Naive B cell (primary cell): ENCODE measurements at regions not wholly inside any gene's neighbourhood (a gene's known extent, or its start where the extent isn't known, plus 50 kb on each side); places are given as distances from the start of the nearest gene placed in this dataset.
A peak's percentile ranks its signal among the peaks of the same experiment; 100 is the strongest.
"Not testable (repeated sequence)": the region's sequence is repeated elsewhere in the genome, so short reads cannot be mapped to it uniquely, and the experiment has no call there.

Experiments used
- ATAC-seq, 2 donors: fragments of 150-1000 bp; cut with Tn5 transposase; 2 replicates each; pipeline ENCODE4 v1.10.0; 2021; ENCODE audit warnings: low read depth in 2 of 2, mild to moderate bottlenecking in 2 of 2, moderate library complexity in 2 of 2
- DNase-seq: peaks from one replicate; pipeline ENCODE4 v3.0.0; 2022
- H3K27ac Mint-ChIP-seq, 6 donors: one replicate each; pipeline ENCODE4 v1.8.0; 2020 to 2022; ENCODE audit warnings: mild to moderate bottlenecking in 6 of 6, mixed read lengths in 6 of 6, moderate library complexity in 5 of 6, inconsistent platforms in 2 of 6
- H3K27me3 Mint-ChIP-seq, 3 donors: one replicate each; pipeline ENCODE4 v1.8.0; 2021 to 2022; ENCODE audit warnings: mixed read lengths in 3 of 3, mild to moderate bottlenecking in 1 of 3
- H3K36me3 Mint-ChIP-seq, 2 donors: one replicate each; pipeline ENCODE4 v1.8.0; 2020 to 2022; ENCODE audit warnings: mixed read lengths in 2 of 2, inconsistent platforms in 1 of 2, mild to moderate bottlenecking in 1 of 2
- H3K4me1 Mint-ChIP-seq, 3 donors: one replicate each; pipeline ENCODE4 v1.8.0; 2020 to 2022; ENCODE audit warnings: mixed read lengths in 3 of 3, inconsistent platforms in 1 of 3, mild to moderate bottlenecking in 1 of 3, moderate library complexity in 1 of 3
- H3K4me3 Mint-ChIP-seq, 8 donors: one replicate each; pipeline ENCODE4 v1.8.0; 2020 to 2022; ENCODE audit warnings: mild to moderate bottlenecking in 8 of 8, mixed read lengths in 8 of 8, moderate library complexity in 8 of 8, inconsistent platforms in 2 of 8
- H3K9me3 Mint-ChIP-seq, 7 donors: one replicate each; pipeline ENCODE4 v1.8.0; 2020 to 2022; ENCODE audit warnings: mixed read lengths in 7 of 7, mild to moderate bottlenecking in 5 of 7, inconsistent platforms in 2 of 7, moderate library complexity in 1 of 7

DNA sequence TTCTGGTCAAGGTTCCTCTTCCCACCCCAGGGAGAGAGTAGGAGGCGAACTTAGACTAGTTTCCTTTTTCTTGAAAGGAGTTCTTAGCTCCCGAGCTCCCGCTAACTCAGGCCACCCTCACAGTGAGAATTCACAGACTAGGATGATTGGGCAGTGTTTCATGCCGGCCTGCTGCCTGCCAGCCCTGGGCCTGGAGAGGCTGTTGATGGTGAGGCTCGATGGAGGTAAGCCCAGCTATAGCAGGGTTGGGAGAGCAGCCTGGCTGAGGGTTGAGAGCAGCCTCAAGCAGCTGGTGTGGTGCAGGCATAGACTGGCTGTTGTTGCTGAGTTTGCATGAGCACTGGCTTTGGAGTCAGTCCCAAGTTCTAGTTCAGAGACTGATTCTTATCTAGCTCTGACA is 274.4 kb downstream of the MATN1 start:
- ATAC-seq (no peak), DNase-seq (no peak)
- Mint-ChIP-seq H3K4me1 (no peaks in the 10 kb centered on the region), H3K9me3 (peaks cover 5 to 14% (median 8%) of the 10 kb centered on the region in 7 donors), H3K36me3 (no peaks in the 10 kb centered on the region), H3K27ac (no peak overlapping the region), H3K4me3 (no peak overlapping the region), H3K27me3 (peaks cover 0 to 24% (median 24%) of the 10 kb centered on the region in 3 donors)

DNA sequence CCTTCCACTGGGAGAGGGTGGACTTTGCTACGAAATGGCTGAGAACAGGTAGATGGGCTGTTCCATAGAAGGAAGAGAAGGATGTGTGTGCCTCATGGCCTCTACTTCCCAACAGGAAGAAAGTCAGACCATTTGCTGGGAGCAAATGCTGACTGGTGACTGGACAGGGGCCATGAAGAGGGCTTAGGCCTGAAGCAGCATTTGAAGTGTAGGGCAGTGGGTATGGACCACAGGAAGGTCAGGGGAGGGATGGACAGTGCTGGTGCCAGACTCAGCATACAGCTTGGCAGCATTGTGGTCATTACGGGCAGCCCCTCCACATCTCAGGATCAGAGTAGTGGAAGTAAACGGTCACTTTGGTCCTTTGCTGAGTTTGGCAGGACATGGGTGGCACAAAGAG is 275.7 kb downstream of the MATN1 start:
- no peak for DNase-seq
- Mint-ChIP-seq H3K4me1 (no peaks in the 10 kb centered on the region), H3K4me3 (no peak overlapping the region), H3K9me3 (peaks cover 0 to 9% (median 7%) of the 10 kb centered on the region in 7 donors), H3K27me3 (peaks cover 0 to 24% (median 24%) of the 10 kb centered on the region in 3 donors), H3K36me3 (no peaks in the 10 kb centered on the region), H3K27ac (peak overlapping the region in 1 of 6 donors; percentile 80)
- ATAC-seq = no peak

DNA sequence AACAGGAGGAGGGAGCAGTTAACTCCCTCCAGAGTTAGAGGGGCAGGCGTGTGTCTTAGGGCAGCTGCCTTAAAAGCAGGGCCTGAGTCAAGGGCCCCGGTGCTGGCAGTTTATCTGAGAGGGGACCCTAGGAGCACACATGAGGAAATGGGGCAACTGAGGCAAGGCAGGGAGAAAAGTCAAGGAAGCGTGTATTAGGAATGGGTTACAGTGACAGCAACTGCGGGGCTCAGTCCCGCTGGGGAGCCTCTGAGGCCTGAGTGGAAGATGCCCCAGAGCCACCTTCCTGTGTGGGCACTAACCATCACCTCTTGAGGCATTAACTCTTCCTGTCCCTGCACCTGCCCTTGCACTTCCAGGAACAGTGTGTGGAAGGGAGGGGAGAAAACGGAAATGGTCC is 276.3 kb downstream of the MATN1 start:
- Mint-ChIP-seq H3K4me1 (no peaks in the 10 kb centered on the region), H3K36me3 (no peaks in the 10 kb centered on the region), H3K4me3 (no peak overlapping the region), H3K27me3 (peaks cover 0 to 24% (median 24%) of the 10 kb centered on the region in 3 donors), H3K27ac (no peak overlapping the region), H3K9me3 (peaks cover 0 to 7% (median 5%) of the 10 kb centered on the region in 7 donors)
- no peak for ATAC-seq
- DNase-seq = no peak

DNA sequence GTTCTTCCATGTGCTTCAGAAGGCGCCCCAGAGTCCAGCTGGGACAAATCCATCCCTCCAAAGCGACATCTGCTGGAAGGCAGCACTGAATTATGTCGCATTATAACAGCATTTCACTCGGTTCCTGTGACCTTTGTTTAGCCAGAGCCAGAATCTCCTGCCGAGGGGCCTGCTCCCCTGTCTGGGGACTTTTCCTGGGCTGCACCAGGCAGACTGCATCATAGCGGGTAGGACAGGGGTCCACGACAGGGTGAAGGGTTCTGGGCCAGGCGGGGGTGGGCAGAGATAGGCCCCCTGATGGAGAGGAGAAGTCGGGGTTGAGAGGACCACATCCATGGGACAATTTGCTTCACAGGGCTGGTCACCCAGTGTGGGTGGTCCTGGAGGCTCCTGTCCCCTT is 276.9 kb downstream of the MATN1 start:
- Mint-ChIP-seq H3K27ac (no peak overlapping the region), H3K27me3 (peaks cover 0 to 24% (median 24%) of the 10 kb centered on the region in 3 donors), H3K36me3 (no peaks in the 10 kb centered on the region), H3K4me3 (no peak overlapping the region), H3K4me1 (no peaks in the 10 kb centered on the region), H3K9me3 (peaks cover 0 to 7% (median 4%) of the 10 kb centered on the region in 7 donors)
- DNase-seq (no peak), ATAC-seq (no peak)

GRCh38 chr1:30446095-30446494 is 277.3 kb downstream of the MATN1 start:
- no peak for ATAC-seq
- Mint-ChIP-seq H3K27me3 (peaks cover 0 to 24% (median 24%) of the 10 kb centered on the region in 3 donors), H3K4me3 (no peak overlapping the region), H3K36me3 (no peaks in the 10 kb centered on the region), H3K27ac (no peak overlapping the region), H3K9me3 (peaks cover 0 to 7% (median 4%) of the 10 kb centered on the region in 7 donors), H3K4me1 (no peaks in the 10 kb centered on the region)
- no peak for DNase-seq

DNA sequence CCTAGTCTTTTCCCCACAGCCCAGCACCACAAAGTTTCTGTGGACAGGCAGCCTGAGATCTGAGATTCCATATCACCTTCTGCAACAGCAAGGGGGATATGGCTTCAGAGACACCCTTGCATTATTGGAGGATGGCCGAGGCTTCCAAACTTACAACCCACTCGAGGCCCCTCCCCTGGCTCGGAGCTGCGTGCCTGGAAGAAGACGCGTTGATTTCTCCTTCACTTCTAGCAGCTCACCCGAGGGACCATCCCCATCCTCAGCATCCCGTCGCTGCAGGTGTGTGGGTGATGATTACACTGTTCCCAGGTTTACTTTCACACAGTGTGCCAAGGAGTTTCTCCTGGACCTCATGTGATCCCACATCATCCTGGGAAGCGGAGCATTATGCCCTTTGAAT is 277.9 kb downstream of the MATN1 start:
- no peaks in the 10 kb centered on the region for H3K4me1 Mint-ChIP-seq
- no peaks in the 10 kb centered on the region for H3K36me3 Mint-ChIP-seq
- H3K9me3 Mint-ChIP-seq = peaks cover 0 to 7% (median 4%) of the 10 kb centered on the region in 7 donors
- DNase-seq = no peak
- peaks cover 0 to 24% (median 23%) of the 10 kb centered on the region in 3 donors for H3K27me3 Mint-ChIP-seq
- no peak overlapping the region for H3K27ac Mint-ChIP-seq
- no peak for ATAC-seq
- H3K4me3 Mint-ChIP-seq = no peak overlapping the region

DNA sequence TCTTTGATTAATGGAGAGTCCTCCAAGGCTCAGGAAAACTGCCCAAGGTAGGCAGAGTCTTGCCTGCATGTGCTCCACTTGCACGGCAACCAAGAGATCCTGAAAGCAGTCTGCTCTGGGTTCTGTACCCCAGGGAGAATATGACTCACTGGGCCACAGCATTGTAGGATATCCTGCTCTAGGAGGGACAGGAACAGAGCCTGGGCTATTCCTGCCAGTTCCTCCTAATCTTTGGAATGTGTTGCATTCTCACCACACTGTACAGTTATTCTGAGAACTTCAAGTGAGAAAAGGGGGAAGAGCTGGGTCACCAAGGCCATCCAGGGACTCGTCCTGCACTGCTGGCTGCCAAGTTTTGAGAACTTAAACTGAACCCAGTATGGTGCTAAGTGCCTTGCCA is 278.5 kb downstream of the MATN1 start:
- DNase-seq (no peak), ATAC-seq (no peak)
- H3K4me1 Mint-ChIP-seq = no peaks in the 10 kb centered on the region
- no peak overlapping the region for H3K4me3 Mint-ChIP-seq
- peaks cover 0 to 7% (median 4%) of the 10 kb centered on the region in 7 donors for H3K9me3 Mint-ChIP-seq
- peaks cover 0 to 18% (median 17%) of the 10 kb centered on the region in 3 donors for H3K27me3 Mint-ChIP-seq
- no peak overlapping the region for H3K27ac Mint-ChIP-seq
- H3K36me3 Mint-ChIP-seq = no peaks in the 10 kb centered on the region

GRCh38 chr1:30444401-30444800 is 279.0 kb downstream of the MATN1 start:
- Mint-ChIP-seq H3K27ac (no peak overlapping the region), H3K4me3 (no peak overlapping the region), H3K9me3 (peaks cover 0 to 7% (median 4%) of the 10 kb centered on the region in 7 donors), H3K4me1 (no peaks in the 10 kb centered on the region), H3K36me3 (no peaks in the 10 kb centered on the region), H3K27me3 (peaks cover 0 to 17% (median 15%) of the 10 kb centered on the region in 3 donors)
- ATAC-seq (no peak), DNase-seq (no peak)

DNA sequence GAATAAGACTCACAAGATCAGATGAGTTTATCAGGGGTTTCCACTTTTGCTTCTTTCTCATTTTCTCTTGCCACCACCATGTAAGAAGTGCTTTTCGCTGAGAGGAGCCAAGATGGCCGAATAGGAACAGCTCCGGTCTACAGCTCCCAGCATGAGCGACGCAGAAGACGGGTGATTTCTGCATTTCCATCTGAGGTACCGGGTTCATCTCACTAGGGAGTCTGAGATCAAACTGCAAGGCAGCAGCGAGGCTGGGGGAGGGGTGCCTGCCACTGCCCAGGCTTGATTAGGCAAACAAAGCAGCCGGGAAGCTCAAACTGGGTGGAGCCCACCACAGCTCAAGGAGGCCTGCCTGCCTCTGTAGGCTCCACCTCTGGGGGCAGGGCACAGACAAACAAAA is 285.1 kb downstream of the MATN1 start:
- peaks cover 0 to 28% (median 8%) of the 10 kb centered on the region in 7 donors for H3K9me3 Mint-ChIP-seq
- H3K36me3 Mint-ChIP-seq, DNase-seq, H3K4me3 Mint-ChIP-seq, H3K27me3 Mint-ChIP-seq, H3K27ac Mint-ChIP-seq, H3K4me1 Mint-ChIP-seq, ATAC-seq: not testable (repeated sequence)

- no peaks in the 10 kb centered on the region for H3K4me1 Mint-ChIP-seq
- DNase-seq (no peak), ATAC-seq (no peak)
- no peak overlapping the region for H3K4me3 Mint-ChIP-seq
- H3K9me3 Mint-ChIP-seq = peaks cover 0 to 39% (median 10%) of the 10 kb centered on the region in 7 donors
- H3K27me3 Mint-ChIP-seq = peaks cover 4 to 10% (median 8%) of the 10 kb centered on the region in 3 donors
- H3K36me3 Mint-ChIP-seq = peaks cover 0 to 8% of the 10 kb centered on the region in 2 donors
- H3K27ac Mint-ChIP-seq = no peak overlapping the region
Observed at GRCh38 chr1:30437059-30437576, 286.3 kb downstream of the MATN1 start.

- peaks cover 28 to 75% (median 38%) of the 10 kb centered on the region in 3 donors for H3K27me3 Mint-ChIP-seq
- peaks cover 16 to 66% (median 37%) of the 10 kb centered on the region in 7 donors for H3K9me3 Mint-ChIP-seq
- no peaks in the 10 kb centered on the region for H3K4me1 Mint-ChIP-seq
- no peak for DNase-seq
- H3K27ac Mint-ChIP-seq = no peak overlapping the region
- H3K4me3 Mint-ChIP-seq = no peak overlapping the region
- ATAC-seq = no peak
- peaks cover 0 to 13% of the 10 kb centered on the region in 2 donors for H3K36me3 Mint-ChIP-seq
Observed at GRCh38 chr1:30427545-30427944, 295.8 kb downstream of the MATN1 start.

GRCh38 chr1:30425046-30425445 is 298.3 kb downstream of the MATN1 start:
- no peaks in the 10 kb centered on the region for H3K4me1 Mint-ChIP-seq
- H3K9me3 Mint-ChIP-seq = peaks cover 16 to 44% (median 29%) of the 10 kb centered on the region in 7 donors
- H3K27me3 Mint-ChIP-seq = peaks cover 25 to 62% (median 31%) of the 10 kb centered on the region in 3 donors
- ATAC-seq = no peak
- DNase-seq = no peak
- H3K36me3 Mint-ChIP-seq = peaks cover 0 to 13% of the 10 kb centered on the region in 2 donors
- H3K4me3 Mint-ChIP-seq = no peak overlapping the region
- H3K27ac Mint-ChIP-seq = no peak overlapping the region

DNA sequence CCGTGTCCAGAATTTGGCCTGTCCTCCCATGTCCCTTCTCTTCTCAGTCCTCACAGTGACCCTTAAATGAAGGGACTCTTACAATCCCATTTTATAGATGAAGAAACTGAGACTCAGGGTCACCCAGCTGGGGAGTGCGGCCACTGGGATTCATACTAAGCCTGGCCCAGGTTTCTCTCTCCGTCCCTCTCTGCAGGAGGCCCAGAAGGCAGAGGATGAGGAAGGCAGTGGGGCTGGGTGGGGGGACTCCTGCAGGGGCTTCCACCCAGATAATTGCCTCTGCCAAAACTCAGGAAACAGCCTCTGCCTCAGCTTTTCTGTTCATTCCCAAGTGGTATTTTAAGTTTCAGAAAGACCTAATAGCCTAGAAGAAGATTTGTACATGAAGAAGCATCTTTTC is 299.8 kb downstream of the MATN1 start:
- no peaks in the 10 kb centered on the region for H3K4me1 Mint-ChIP-seq
- H3K36me3 Mint-ChIP-seq = peaks cover 0 to 11% of the 10 kb centered on the region in 2 donors
- ATAC-seq (no peak), DNase-seq (no peak)
- H3K27me3 Mint-ChIP-seq = peaks cover 25 to 60% (median 30%) of the 10 kb centered on the region in 3 donors
- H3K27ac Mint-ChIP-seq = no peak overlapping the region
- H3K4me3 Mint-ChIP-seq = no peak overlapping the region
- H3K9me3 Mint-ChIP-seq = peaks cover 11 to 33% (median 23%) of the 10 kb centered on the region in 7 donors

GRCh38 chr1:30422251-30422650 is 301.1 kb downstream of the MATN1 start:
- no peak for DNase-seq
- H3K27ac Mint-ChIP-seq = no peak overlapping the region

More at GRCh38 chr1:30422251-30422650, 301.1 kb downstream of the MATN1 start:
- Mint-ChIP-seq H3K36me3 (no peaks in the 10 kb centered on the region), H3K4me3 (no peak overlapping the region), H3K9me3 (peaks cover 5 to 20% (median 13%) of the 10 kb centered on the region in 7 donors), H3K27me3 (peaks cover 30 to 55% (median 31%) of the 10 kb centered on the region in 3 donors), H3K4me1 (no peaks in the 10 kb centered on the region)
- ATAC-seq = no peak
